Activated CD8-positive, alpha-beta T cell treated with anti-CD3 and anti-CD28 coated beads for 36 hours (primary cell): ENCODE measurements at regions not wholly inside any gene's neighbourhood (a gene's known extent, or its start where the extent isn't known, plus 50 kb on each side); places are given as distances from the start of the nearest gene placed in this dataset.

Experiments
- ATAC-seq: fragments of 200-7000 bp; cut with Tn5 transposase; one replicate; pipeline ENCODE4 v1.10.0; 2021; ENCODE audit warnings: mild to moderate bottlenecking, moderate library complexity
- CTCF ChIA-PET: fragments of 350-600 bp; sonication (Branson Sonifier 250); formaldehyde crosslinking; loops from one replicate; lab custom pipeline; 2021; ENCODE audit warnings: antibody characterized with exemption; lab: Charles Lee
- POLR2A ChIA-PET: fragments of 350-600 bp; sonication (Branson Sonifier 250); formaldehyde crosslinking; loops from one replicate; lab custom pipeline; 2021; ENCODE audit warnings: antibody characterized with exemption; lab: Charles Lee
- DNase-seq: peaks from one replicate; pipeline ENCODE4 v3.0.0-alpha.2; 2020
- H3K27ac Mint-ChIP-seq: one replicate; pipeline ENCODE4 v1.8.0; 2021; ENCODE audit warnings: mild to moderate bottlenecking, mixed read lengths
- H3K27me3 Mint-ChIP-seq: one replicate; pipeline ENCODE4 v1.8.0; 2021; ENCODE audit warnings: mixed read lengths
- H3K36me3 Mint-ChIP-seq: one replicate; pipeline ENCODE4 v1.8.0; 2021; ENCODE audit warnings: low read depth, mixed read lengths
- H3K4me1 Mint-ChIP-seq: one replicate; pipeline ENCODE4 v1.8.0; 2021; ENCODE audit warnings: low read depth, mixed read lengths
- H3K4me3 Mint-ChIP-seq: one replicate; pipeline ENCODE4 v1.8.0; 2021; ENCODE audit warnings: mild to moderate bottlenecking, moderate library complexity, mixed read lengths
- H3K9me3 Mint-ChIP-seq: one replicate; pipeline ENCODE4 v1.8.0; 2021; ENCODE audit warnings: mixed read lengths
- CTCF ChIP-seq: fragments of 200-600 bp; IDR thresholded peaks from one replicate; pipeline ENCODE4 v1.8.0; 2022; ENCODE audit warnings: antibody characterized with exemption, mild to moderate bottlenecking
- intact Hi-C: fragments of 100-400 bp; cut with micrococcal nuclease; formaldehyde crosslinking; loops from one replicate; pipeline ENCODE4 v1.10.0; 2022

DNA sequence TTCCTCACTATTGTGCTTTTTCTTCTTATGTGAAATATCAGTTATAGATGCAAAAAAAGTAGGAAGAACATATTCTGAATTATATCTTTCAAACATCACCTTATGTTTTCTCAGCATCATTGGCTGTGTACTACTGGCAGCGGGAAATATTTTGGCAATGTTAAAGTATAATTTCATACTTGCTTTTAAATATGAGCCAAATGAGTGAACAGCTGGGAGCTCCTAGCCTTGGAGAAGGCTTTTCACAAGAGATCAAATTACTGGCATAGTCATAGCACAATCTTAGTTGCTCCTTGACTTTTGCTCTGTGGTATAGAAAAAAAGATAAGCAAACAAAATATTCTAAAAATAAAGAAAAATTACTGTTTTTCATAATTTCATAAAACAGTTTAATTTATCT, 1575.8 kb upstream of the PABPC4L start:
- ChIA-PET POLR2A (no interaction called here), CTCF (no interaction called here)
- Mint-ChIP-seq H3K27me3 (no peaks in the 10 kb centered on the region), H3K4me1 (no peaks in the 10 kb centered on the region), H3K27ac (no peak overlapping the region), H3K4me3 (no peak overlapping the region), H3K9me3 (peaks cover 4% of the 10 kb centered on the region), H3K36me3 (no peaks in the 10 kb centered on the region)
- ATAC-seq (no peak), DNase-seq (no peak)
- no peak for TF ChIP-seq CTCF
- intact Hi-C loops, result no loop called here

DNA sequence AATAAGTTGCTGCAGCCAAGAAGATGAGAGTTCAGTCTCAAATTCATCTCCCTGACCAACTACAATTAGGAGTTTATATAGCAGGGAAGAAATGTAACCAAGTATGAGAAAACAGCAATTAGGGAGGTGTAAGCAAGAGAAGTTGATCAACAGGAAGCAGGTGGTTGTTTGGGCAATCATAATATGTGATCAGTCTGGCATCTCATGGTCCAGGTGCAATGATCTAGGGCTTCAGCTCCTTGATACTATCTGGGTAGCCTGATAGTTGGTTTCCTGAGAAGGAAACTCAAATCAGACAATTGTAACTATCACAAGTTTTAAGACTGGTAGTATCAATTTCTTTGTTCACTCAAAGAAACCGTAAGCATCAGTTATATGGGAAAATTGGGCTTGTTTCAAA, 1574.3 kb upstream of the PABPC4L start:
- ATAC-seq (no peak), DNase-seq (no peak)
- H3K4me3 Mint-ChIP-seq, result no peak overlapping the region
- H3K27me3 Mint-ChIP-seq, result no peaks in the 10 kb centered on the region
- intact Hi-C loops, result no loop called here
- no peak overlapping the region for H3K27ac Mint-ChIP-seq
- TF ChIP-seq CTCF, result no peak
- H3K9me3 Mint-ChIP-seq, result peaks cover 4% of the 10 kb centered on the region
- no peaks in the 10 kb centered on the region for H3K4me1 Mint-ChIP-seq
- no peaks in the 10 kb centered on the region for H3K36me3 Mint-ChIP-seq
- POLR2A ChIA-PET, result no interaction called here
- CTCF ChIA-PET, result no interaction called here

- intact Hi-C loops, result no loop called here
- no peaks in the 10 kb centered on the region for H3K36me3 Mint-ChIP-seq
- DNase-seq, result no peak
- H3K4me3 Mint-ChIP-seq, result no peak overlapping the region
- H3K4me1 Mint-ChIP-seq, result no peaks in the 10 kb centered on the region
- H3K27me3 Mint-ChIP-seq, result no peaks in the 10 kb centered on the region
- no peak overlapping the region for H3K27ac Mint-ChIP-seq
- H3K9me3 Mint-ChIP-seq, result peaks cover 5% of the 10 kb centered on the region
- TF ChIP-seq CTCF, result no peak
- ChIA-PET POLR2A (no interaction called here), CTCF (no interaction called here)
- no peak for ATAC-seq
Measured at GRCh38 chr4:135770505-135770904, 1568.9 kb upstream of the PABPC4L start.

DNA sequence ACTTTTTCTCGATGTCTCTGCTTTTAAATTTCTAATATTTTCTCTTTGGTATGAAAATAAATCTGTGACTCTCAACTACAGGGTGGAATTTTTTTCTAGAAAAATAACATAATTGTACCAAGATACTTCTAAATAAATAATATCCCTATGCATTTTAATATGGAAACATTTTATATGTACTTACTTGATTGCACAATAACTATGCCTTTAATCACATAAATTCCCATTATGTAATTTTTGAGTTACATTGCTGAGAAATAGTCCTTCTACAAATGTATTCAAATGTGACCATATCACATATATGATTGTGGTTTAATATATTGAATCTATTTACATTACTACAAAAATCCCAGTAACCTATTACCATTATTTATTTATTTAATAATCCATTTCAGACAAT, 1543.3 kb upstream of the PABPC4L start:
- DNase-seq (no peak), ATAC-seq (no peak)
- no peaks in the 10 kb centered on the region for H3K36me3 Mint-ChIP-seq
- H3K4me3 Mint-ChIP-seq, result no peak overlapping the region
- H3K27ac Mint-ChIP-seq, result no peak overlapping the region
- POLR2A ChIA-PET, result no interaction called here
- H3K27me3 Mint-ChIP-seq, result no peaks in the 10 kb centered on the region
- no peak for TF ChIP-seq CTCF
- H3K9me3 Mint-ChIP-seq, result peaks cover 6% of the 10 kb centered on the region
- no peaks in the 10 kb centered on the region for H3K4me1 Mint-ChIP-seq
- CTCF ChIA-PET, result no interaction called here
- intact Hi-C loops, result no loop called here

DNA sequence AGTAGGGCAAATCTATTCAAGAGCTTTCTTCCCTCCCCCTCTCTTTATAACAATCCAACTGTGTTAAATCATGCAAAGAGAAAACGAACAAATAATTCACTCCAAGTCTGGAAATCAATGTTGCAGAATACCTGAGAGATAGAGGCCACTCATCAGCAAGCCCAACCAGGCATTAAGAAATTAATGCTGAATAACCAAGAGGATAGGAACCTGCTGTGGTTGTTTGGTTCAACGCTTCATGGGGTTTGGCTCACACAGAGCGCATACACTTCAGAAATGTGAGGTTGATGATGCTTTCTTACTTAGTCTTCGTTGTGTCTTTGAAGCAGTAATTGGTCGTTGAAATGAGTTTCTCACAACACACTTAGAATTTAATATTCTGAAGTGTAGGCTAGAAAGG, 1540.0 kb upstream of the PABPC4L start:
- Mint-ChIP-seq H3K27ac (no peak overlapping the region), H3K27me3 (no peaks in the 10 kb centered on the region), H3K9me3 (peaks cover 1% of the 10 kb centered on the region), H3K36me3 (no peaks in the 10 kb centered on the region), H3K4me3 (no peak overlapping the region), H3K4me1 (no peaks in the 10 kb centered on the region)
- ChIA-PET CTCF (no interaction called here), POLR2A (no interaction called here)
- no peak for ATAC-seq
- intact Hi-C loops, result no loop called here
- no peak for TF ChIP-seq CTCF
- DNase-seq, result no peak
